K562 (cell line): ENCODE measurements at regions not wholly inside any gene's neighbourhood (a gene's known extent, or its start where the extent isn't known, plus 50 kb on each side); places are given as distances from the start of the nearest gene placed in this dataset.

Experiments
- ATAC-seq: fragments of 200-7000 bp; cut with Tn5 transposase; 3 replicates; pipeline ENCODE4 v1.9.1; 2020; ENCODE audit warnings: moderate library complexity
- BruUV-seq: library from RNA; stranded (reverse); fragments of 400-500 nt; replicated peaks from 2 replicates; lab custom pipeline; 2021; lab: Mats Ljungman, UMichigan
- CTCF ChIA-PET: fragments of 300-600 bp; formaldehyde crosslinking; extraction: SDS; loops from one replicate; lab custom pipeline; 2021; ENCODE audit warnings: low intra/inter-chr PET ratio; lab: Yijun Ruan, JAX
- POLR2A ChIA-PET: fragments of 300-600, 350-650 bp; sonication (Branson Sonifier 250); formaldehyde crosslinking; extraction: SDS; loops from one replicate; lab custom pipeline; 2021; ENCODE audit warnings: antibody characterized with exemption, inconsistent platforms; lab: Yijun Ruan, JAX
- DNase-seq, 4 experiments: peaks; one replicate each; pipeline versions ENCODE4 v3.0.0 to v3.0.0-alpha.2; 2011 to 2018; ENCODE audit warnings: low spot score in 3 of 4, mixed read lengths in 3 of 4; ENCODE audit errors: extremely low read depth in 1 of 4
- FAIRE-seq: peaks from 2 replicates; lab custom pipeline; 2011; peaks lifted over from hg19 to GRCh38; lab: Jason Lieb, UNC
- H2AFZ ChIP-seq: 2 replicates; pipeline ENCODE4 v1.6.0; 2011; ENCODE audit warnings: low read depth, low read length, control low read depth, inconsistent platforms
- H3K27ac ChIP-seq: fragments of 200-600 bp; 3 replicates; pipeline ENCODE4 v1.8.0; 2011; ENCODE audit warnings: low read depth, mild to moderate bottlenecking, control low read depth, inconsistent platforms, low read length, moderate library complexity, mixed read lengths; ENCODE audit errors: extremely low read depth
- H3K27me3 ChIP-seq, 2 experiments: fragments of 300-600 bp in 1 of 2; 2 replicates in 1 of 2; 3 replicates in 1 of 2; pipeline versions ENCODE4 v1.6.0 to v1.8.0; 2011; ENCODE audit warnings: inconsistent platforms in 2 of 2, low read length in 2 of 2, mild to moderate bottlenecking in 1 of 2, mixed read lengths in 1 of 2, moderate library complexity in 1 of 2; ENCODE audit not compliant: control insufficient read depth in 2 of 2, insufficient read depth in 2 of 2
- H3K36me3 ChIP-seq: fragments of 300-600 bp; 3 replicates; pipeline ENCODE4 v1.8.0; 2011; ENCODE audit warnings: mild to moderate bottlenecking, low read length, inconsistent platforms; ENCODE audit not compliant: control insufficient read depth, insufficient read depth
- H3K4me1 ChIP-seq, 2 experiments: fragments of 200-600 bp in 1 of 2; replicated peaks in 1 of 2; 2 replicates in 1 of 2; 3 replicates in 1 of 2; pipeline versions ENCODE4 v1.5.1 to v1.8.0; 2011; ENCODE audit warnings: inconsistent platforms in 2 of 2, low read length in 2 of 2, mild to moderate bottlenecking in 1 of 2, mixed read lengths in 1 of 2, moderate library complexity in 1 of 2; ENCODE audit not compliant: control insufficient read depth in 2 of 2, insufficient read depth in 2 of 2
- H3K4me2 ChIP-seq: 2 replicates; pipeline ENCODE4 v1.6.1; 2011; ENCODE audit warnings: low read length, control low read depth, inconsistent platforms, mixed read lengths; ENCODE audit not compliant: insufficient read depth
- H3K4me3 ChIP-seq: fragments of 200-600 bp; sonication (generic), shearing (Covaris generic); 2 replicates; pipeline ENCODE4 v1.5.1; 2016; ENCODE audit warnings: control low read depth, inconsistent platforms
- H3K79me2 ChIP-seq: fragments of 200-600 bp; 3 replicates; pipeline ENCODE4 v1.8.0; 2011; ENCODE audit warnings: low read length, inconsistent platforms; ENCODE audit not compliant: control insufficient read depth, insufficient read depth
- H3K9ac ChIP-seq, 2 experiments: 2 replicates each; pipeline versions ENCODE4 v1.6.0 to v1.6.1; 2011; ENCODE audit warnings: low read depth in 2 of 2, low read length in 2 of 2, control low read depth in 1 of 2, inconsistent platforms in 1 of 2, mild to moderate bottlenecking in 1 of 2, mixed read lengths in 1 of 2; ENCODE audit not compliant: insufficient read depth in 1 of 2
- H3K9me1 ChIP-seq: one replicate; pipeline ENCODE4 v1.6.0; 2011; ENCODE audit warnings: inconsistent platforms, mild to moderate bottlenecking, low read length, moderate library complexity; ENCODE audit not compliant: control insufficient read depth, insufficient read depth
- H3K9me3 ChIP-seq: replicated peaks from 2 replicates; pipeline ENCODE4 v1.5.1; 2011; ENCODE audit warnings: low read depth, low read length, inconsistent platforms; ENCODE audit not compliant: control insufficient read depth, insufficient read depth
- H4K20me1 ChIP-seq: replicated peaks from 2 replicates; pipeline ENCODE4 v1.6.1; 2011; ENCODE audit warnings: low read length, inconsistent platforms, mixed read lengths; ENCODE audit not compliant: control insufficient read depth, insufficient read depth
- AFF1 ChIP-seq, 2 experiments: fragments of 450-650 bp; IDR thresholded peaks; 2 replicates each; pipeline ENCODE4 v1.6.1; 2018; ENCODE audit warnings: mild to moderate bottlenecking in 2 of 2, low read depth in 1 of 2; ENCODE audit not compliant: partially characterized antibody in 2 of 2
- ARHGAP35 ChIP-seq: fragments of 450-650 bp; IDR thresholded peaks from 2 replicates; pipeline ENCODE4 v1.6.1; 2018; ENCODE audit not compliant: partially characterized antibody
- COPS2 ChIP-seq: fragments of 450-650 bp; conservative IDR thresholded peaks from 2 replicates; pipeline ENCODE4 v1.6.1; 2016; ENCODE audit warnings: mild to moderate bottlenecking, moderate library complexity
- CTCFL ChIP-seq: IDR thresholded peaks from 2 replicates; pipeline ENCODE4 v1.6.1; 2011; ENCODE audit warnings: borderline replicate concordance, low read depth, mild to moderate bottlenecking, moderate library complexity, low read length; ENCODE audit not compliant: insufficient read depth, poor library complexity, severe bottlenecking
- HNRNPLL ChIP-seq: fragments of 200-400 bp; formaldehyde crosslinking; IDR thresholded peaks from 2 replicates; pipeline ENCODE4 v1.6.1; 2017; ENCODE audit warnings: low read length, low read depth, mild to moderate bottlenecking; ENCODE audit not compliant: poor library complexity, severe bottlenecking
- KDM5B ChIP-seq: fragments of 200-600 bp; sonication (generic); IDR thresholded peaks from 2 replicates; pipeline ENCODE4 v1.6.1; 2012; ENCODE audit warnings: low read depth, mild to moderate bottlenecking, moderate library complexity, low read length, control low read depth, inconsistent platforms; ENCODE audit not compliant: insufficient replicate concordance
- NONO ChIP-seq, 2 experiments: fragments of 200-400 bp in 1 of 2; fragments of 450-650 bp in 1 of 2; formaldehyde crosslinking in 1 of 2; IDR thresholded peaks; 2 replicates each; pipeline ENCODE4 v1.6.1; 2017; ENCODE audit warnings: low read depth in 2 of 2, mild to moderate bottlenecking in 2 of 2, moderate library complexity in 2 of 2, low read length in 1 of 2
- RB1 ChIP-seq: fragments of 450-650 bp; IDR thresholded peaks from 2 replicates; pipeline ENCODE4 v1.6.1; 2017; ENCODE audit warnings: low read depth, mild to moderate bottlenecking
- TEAD1 ChIP-seq, 2 experiments: fragments of 450-650 bp in 1 of 2; sonication (generic) in 1 of 2; formaldehyde crosslinking; IDR thresholded peaks; 2 replicates each; pipeline versions ENCODE4 v1.4.0 to v1.8.0; 2020 to 2022; ENCODE audit warnings: mild to moderate bottlenecking in 2 of 2, missing genetic modification reagents in 1 of 2
- ZBTB12 ChIP-seq: fragments of 250-450 bp; sonication (Bioruptor Pico); IDR thresholded peaks from 2 replicates; pipeline ENCODE4 v1.4.0; 2020
- ZNF263 ChIP-seq: sonication (generic); formaldehyde crosslinking; IDR thresholded peaks from 2 replicates; pipeline ENCODE4 v1.8.0; 2022; ENCODE audit warnings: mild to moderate bottlenecking, missing genetic modification reagents, borderline replicate concordance
- ZNF583 ChIP-seq: fragments of 250-450 bp; sonication (Bioruptor Pico); IDR thresholded peaks from 2 replicates; pipeline ENCODE4 v1.4.0; 2020
- ZNF644 ChIP-seq: fragments of 200-800 bp; sonication (Bioruptor generic); IDR thresholded peaks from 2 replicates; pipeline ENCODE4 v1.6.1; 2016; ENCODE audit warnings: low read depth, missing genetic modification characterization, missing compliant biosample characterization
- whole genome bisulfite sequencing: fragments of 100-300 bp; shearing (Covaris generic); methylation state at CpG from one replicate; pipeline ENCODE4 v1.1.6; 2016; ENCODE audit warnings: low coverage, mixed read lengths; ENCODE audit not compliant: insufficient coverage; ENCODE audit errors: missing lambda C conversion rate; 5-methylcytosine and 5-hydroxymethylcytosine counted together
- in situ Hi-C: fragments of 300-500 bp; cut with MboI; formaldehyde crosslinking; loops from 4 replicates; pipeline ENCODE4 v1.15.0; 2018; ENCODE audit warnings: inconsistent platforms, mixed read lengths
- intact Hi-C: fragments of 100-400 bp; cut with micrococcal nuclease; formaldehyde crosslinking; loops from 2 replicates; pipeline ENCODE4 v1.14.2; 2022

- TF ChIP-seq NONO (IDR thresholded peaks at IDR 0.05; ENCODE audit: low read depth in 2 of 2, low read length in 1 of 2) (no peak), ZNF263 (CRISPR knock-in tag) (no peak)
These were observed 409.3 kb downstream of the GALR1 start (continued) for GRCh38 chr18:77658751-77659448.

- Histone ChIP-seq H3K9ac (no peak overlapping the region), H3K4me3 (no peak overlapping the region), H3K9me1 (no peaks in the 10 kb centered on the region), H3K9me3 (no peaks in the 10 kb centered on the region), H2AFZ (no peak overlapping the region), H3K79me2 (no peaks in the 10 kb centered on the region), H3K4me1 (no peaks in the 10 kb centered on the region), H3K36me3 (no peaks in the 10 kb centered on the region), H4K20me1 (no peaks in the 10 kb centered on the region), H3K27me3 (peaks cover 0 to 4% of the 10 kb centered on the region in 2 experiments; a peak in 2 of 5 replicates), H3K27ac (no peak overlapping the region), H3K4me2 (no peak overlapping the region)
- ChIA-PET CTCF (no interaction called here), POLR2A (interaction anchor here (0.6 kb wide), 1 partner anchor 419 kb away, joined by 3 read pairs; no protein-coding TSS in a partner anchor)
- FAIRE-seq (no peak), DNase-seq (no peak), ATAC-seq (no peak)
- WGBS = 0% methylated on average over 3 of the region's 3 CpGs
- in situ Hi-C loops = no loop called here
- intact Hi-C loops = no loop called here
- BruUV-seq = no TSS peak
- TF ChIP-seq HNRNPLL (no peak), ARHGAP35 (no peak), AFF1 (IDR thresholded peaks at IDR 0.05; ENCODE audit: low read depth in 1 of 2, partially characterized antibody in 2 of 2) (no peak), ZNF644 (tag) (no peak), ZNF583 (no peak), RB1 (no peak), CTCFL (no peak), COPS2 (no peak), TEAD1 (CRISPR knock-in tag; IDR thresholded peaks at IDR 0.05) (no peak), ZBTB12 (CRISPR knock-in tag) (no peak), KDM5B (no peak)
These were observed 417.0 kb downstream of the GALR1 start for GRCh38 chr18:77666613-77667012.
